ENCODE measurements at regions not wholly inside any gene's neighbourhood (a gene's known extent, or its start where the extent isn't known, plus 50 kb on each side); places are given as distances from the start of the nearest gene placed in this dataset.
"Not testable (repeated sequence)": the region's sequence is repeated elsewhere in the genome, so short reads cannot be mapped to it uniquely, and the experiment has no call there.

DNA sequence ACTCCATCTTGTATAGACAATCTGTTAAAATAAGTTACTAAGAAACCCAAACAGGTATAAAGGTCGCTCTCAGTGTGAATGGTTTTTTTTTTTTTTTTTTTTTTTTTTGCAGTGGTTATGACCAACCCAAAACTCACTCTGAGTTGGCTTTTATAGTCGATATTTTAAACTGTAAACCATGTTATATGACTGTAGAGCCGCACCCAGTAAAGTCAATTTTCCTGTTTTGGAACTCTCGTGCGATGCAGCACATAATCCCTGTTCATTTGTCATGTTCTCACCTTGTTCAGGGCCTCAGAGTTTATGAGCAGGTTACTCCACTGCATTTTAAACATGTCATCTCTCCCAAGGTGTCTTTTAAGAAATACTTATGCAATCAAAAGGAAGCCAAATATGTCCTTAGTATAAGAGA lies 112.5 kb downstream of the KLF5 start:
- DNase-seq, result no peak

- DNase-seq, result no peak
Measured at GRCh38 chr13:73169971-73170370, 111.2 kb downstream of the KLF5 start.

DNA sequence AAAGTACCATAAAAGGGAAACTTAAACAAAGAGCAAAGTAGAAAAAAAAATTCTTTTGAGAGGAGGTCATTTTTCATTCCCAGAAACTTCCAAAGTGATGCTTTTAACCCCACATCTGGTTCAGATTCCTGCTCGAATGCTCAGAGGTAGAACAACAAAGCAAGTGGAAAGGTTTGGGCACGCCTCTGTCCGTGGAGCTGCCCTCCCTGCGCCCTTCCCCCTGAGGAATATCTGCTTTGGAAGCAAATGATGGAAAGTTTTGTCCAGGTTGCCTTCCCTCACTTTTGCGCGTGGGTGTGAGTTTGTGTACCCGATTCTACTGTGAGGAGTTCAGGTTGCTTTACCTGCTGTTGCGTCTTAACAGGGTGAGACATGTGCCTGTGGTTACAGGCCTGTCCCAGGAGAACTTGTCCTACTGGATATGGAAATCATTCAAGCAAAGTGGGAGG lies 110.2 kb downstream of the KLF5 start:
- DNase-seq, result no peak

- DNase-seq, result no peak
Measured at GRCh38 chr13:73168226-73168952, 109.6 kb downstream of the KLF5 start.

GRCh38 chr13:73167028-73167820 lies 108.4 kb downstream of the KLF5 start:
- DNase-seq, result no peak

GRCh38 chr13:73166204-73166603 lies 107.4 kb downstream of the KLF5 start:
- DNase-seq, result no peak

DNA sequence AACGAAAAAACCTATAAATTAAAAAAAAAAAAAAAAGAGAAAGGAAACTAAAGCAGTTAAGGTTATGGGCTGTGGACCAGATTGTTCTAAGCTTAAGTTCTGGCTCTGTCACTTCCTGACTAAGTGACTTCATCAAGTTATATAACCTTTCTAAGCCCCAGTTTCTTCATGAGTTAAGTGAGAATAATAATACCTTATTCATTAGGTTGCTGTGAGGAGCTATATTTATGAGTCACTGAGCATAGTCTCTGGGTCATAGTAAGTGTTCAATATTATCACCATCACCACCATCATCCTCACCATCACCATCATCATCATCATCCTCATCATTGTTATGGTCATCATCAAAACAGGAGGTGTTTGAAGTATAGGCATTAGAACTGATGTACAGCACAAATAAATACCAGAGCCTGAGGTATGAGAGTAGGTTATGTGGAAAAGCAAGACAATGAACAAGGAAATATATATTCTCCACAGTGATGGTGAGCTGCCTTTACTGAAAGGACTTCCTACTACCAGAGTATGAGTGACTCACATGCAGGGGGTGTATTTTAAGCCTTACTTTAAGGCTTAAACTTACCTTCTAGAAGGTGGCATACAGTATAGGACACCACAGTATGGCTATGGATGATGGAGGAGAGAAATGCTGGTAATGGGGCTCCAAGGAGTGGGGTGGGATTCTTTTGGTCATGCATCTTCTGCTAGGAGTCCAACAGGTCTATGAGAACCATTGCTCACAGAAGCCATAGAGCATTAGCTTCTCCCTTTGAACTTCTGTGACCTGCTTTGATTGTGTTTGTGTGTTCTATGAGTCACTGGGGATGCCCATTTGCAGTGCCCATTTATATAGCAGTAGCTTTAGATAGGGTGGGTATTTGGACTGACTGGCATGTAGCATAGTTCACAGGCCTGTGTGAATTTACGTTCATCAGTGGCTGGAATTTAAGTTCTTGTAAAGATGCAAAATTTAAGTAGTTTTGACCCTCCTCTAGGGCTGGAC lies 104.4 kb downstream of the KLF5 start:
- no peak for DNase-seq

GRCh38 chr13:73160371-73161031 lies 101.7 kb downstream of the KLF5 start:
- DNase-seq, result not testable (repeated sequence)

GRCh38 chr13:73158851-73159250 lies 100.0 kb downstream of the KLF5 start:
- DNase-seq, result no peak

GRCh38 chr13:73157031-73157430 lies 98.2 kb downstream of the KLF5 start:
- no peak for DNase-seq

DNA sequence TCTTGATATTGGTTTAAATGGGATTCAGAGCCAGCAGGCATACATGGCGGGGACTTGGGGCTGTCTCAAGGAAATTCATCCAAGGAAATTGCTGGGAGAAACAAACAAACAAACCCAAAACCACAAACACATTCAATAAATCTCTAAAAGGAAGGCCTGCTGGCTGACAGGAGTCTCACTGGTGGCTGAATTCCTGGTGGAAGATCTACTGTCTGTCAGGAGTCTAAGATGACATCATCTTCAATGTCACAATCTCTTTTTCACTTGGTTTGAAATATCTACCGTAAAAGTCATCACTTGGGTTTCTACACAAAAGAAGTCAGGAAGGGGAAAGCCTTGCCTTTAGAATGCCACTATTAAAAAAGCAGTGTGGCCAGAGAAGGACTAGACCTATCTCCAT lies 87.9 kb downstream of the KLF5 start:
- no peak for DNase-seq

GRCh38 chr13:73142071-73142470 lies 83.3 kb downstream of the KLF5 start:
- no peak for DNase-seq

DNA sequence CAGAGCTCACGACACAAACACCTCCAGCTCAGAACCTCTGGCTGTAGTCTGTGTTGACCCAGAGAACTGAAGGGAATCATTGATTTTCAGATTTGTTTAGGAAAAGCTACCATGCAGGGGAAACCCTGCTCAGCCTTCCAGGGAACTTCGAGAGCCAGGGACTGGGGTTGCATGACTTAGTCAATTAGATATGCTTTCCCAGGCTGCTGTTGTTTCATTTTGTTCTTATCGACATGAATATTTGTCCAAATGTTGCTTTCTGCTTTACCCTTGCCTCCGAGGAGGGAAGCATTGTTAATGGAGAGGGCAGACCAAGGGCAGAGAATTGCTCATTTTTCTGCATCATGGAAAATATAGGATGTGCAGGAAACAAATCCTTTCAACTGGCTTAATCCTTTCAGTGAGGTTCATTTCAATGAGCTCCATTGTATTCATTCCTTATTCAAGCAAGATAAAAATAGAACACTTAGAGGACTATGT lies 82.5 kb downstream of the KLF5 start:
- no peak for DNase-seq

GRCh38 chr13:73140801-73141200 lies 82.0 kb downstream of the KLF5 start:
- DNase-seq, result no peak

DNA sequence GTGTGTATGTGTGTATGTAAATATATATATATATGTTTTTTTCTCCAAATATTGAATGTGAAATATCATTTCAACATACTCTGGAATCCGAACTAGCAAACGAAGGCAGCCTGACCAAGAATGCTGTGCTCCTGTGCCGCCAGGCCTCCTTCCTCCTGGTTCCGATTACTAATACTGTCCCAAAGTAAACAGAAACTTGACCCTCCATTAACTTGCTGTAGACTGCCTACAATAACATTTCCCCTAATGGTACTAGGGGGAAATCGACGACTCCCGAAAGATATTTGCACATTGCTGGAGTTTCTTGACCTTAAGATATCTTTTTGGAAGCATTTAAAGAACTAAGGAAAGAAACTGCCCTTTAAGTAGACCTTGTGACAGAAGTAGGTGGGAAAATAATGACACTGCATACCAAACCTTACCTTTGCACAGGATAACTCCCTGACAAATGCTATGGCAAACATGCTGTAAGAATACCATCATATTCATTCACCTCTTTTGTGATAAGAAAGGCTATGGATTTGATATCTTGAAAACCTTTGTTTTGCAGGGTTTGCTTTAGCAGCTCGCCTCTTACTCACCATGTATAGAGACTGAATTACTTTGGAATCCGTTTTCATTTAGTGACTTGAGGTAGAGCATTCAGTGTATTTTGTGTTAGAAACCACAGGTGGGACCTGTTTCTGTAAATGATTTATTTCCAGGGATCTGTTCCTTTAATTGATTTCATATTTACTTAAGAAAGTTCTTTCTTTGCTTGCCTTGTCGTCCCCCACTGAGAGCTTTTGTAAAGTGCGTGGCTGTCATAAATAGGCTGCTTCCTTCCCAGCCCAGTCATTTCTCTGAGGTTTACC lies 80.1 kb downstream of the KLF5 start:
- no peak for DNase-seq

DNA sequence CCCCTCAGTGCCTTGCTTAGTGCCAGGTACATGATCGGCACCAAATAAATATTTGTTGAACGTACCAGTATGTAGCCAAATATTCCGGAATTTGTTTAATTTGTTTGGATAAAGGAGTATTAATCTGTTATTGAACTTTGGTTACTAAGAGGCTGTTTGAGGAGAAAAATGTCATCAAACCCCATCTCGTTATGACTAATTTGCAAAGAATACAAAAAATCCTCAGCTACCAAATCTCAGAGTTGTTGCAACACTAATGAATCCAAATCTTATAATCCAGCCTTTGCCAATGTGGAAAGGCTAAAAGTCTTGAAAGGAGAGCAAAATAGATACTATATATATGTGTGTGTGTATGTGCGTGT lies 79.5 kb downstream of the KLF5 start:
- DNase-seq, result no peak

GRCh38 chr13:73136776-73137175 lies 78.0 kb downstream of the KLF5 start:
- DNase-seq, result no peak

DNA sequence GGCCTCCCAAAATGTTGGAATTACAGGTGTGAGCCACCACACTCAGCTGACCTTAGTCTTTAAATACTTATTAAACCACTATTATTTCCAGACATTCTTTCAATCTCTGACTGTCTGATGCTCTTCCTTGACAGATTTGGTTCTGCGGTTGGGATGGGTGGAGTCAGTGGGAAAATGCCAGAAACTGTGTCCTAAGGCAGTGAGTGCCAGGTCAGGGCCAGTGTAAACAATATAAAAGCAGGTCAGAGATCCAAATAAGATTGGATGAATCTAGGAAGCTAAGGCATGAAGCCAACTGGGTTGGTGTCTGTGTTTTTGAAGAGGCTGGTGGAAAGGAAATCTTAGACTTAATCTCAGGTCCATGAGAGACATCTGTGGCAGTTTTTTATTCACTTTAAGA lies 74.7 kb downstream of the KLF5 start:
- no peak for DNase-seq

DNA sequence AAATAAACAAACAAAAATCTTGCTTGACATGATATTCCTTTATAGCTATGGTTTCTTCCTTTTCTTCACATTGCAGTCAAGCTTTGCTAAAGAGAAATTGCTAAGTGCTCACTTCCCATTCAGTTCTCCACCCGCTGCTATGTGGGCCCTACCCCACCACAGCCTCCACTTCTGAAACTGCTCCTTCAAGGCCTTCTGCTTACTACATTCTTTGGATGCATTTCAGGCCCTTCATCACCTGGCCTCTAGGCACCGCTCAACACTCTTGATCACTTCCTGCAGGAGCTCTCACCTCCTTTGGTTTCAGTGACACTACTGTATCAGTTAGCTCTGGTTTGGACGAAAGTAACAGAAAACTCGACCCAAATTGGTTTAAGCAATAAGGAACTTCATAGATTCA lies 72.4 kb downstream of the KLF5 start:
- DNase-seq, result no peak

DNA sequence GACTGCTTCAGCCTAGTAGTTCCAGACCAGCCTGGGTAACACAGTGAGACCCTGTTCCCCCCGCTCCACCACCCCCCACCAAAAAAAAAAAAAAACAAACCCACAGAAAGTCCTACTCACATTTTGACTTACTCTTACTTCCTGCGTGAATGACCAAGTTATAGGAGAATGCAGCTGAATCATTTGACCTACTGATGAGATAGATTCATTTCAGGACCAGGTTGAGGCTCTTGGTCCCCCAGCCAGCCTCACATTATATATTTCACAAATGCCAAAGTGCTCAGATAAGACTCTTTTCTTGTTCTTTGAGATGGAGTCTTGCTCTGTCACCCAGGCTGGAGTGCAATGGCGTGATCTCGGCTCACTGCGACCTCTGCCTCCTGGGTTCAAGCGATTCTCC lies 70.2 kb downstream of the KLF5 start:
- DNase-seq, result no peak

Measured in stimulated activated CD4-positive, alpha-beta T cell treated with anti-CD3 and anti-CD28 coated beads, Interleukin-2, amount 100 ng/mL, for 24 hours (primary cell).